B cell (primary cell): ENCODE measurements at regions not wholly inside any gene's neighbourhood (a gene's known extent, or its start where the extent isn't known, plus 50 kb on each side); places are given as distances from the start of the nearest gene placed in this dataset.

ENCODE experiments used
- ATAC-seq: fragments of 200-7000 bp; cut with Tn5 transposase; one replicate; pipeline ENCODE4 v1.10.0; 2021; ENCODE audit warnings: low read depth, mild to moderate bottlenecking, moderate number of reproducible peaks, moderate library complexity
- CTCF ChIA-PET: fragments of 350-600 bp; sonication (Branson Sonifier 250); formaldehyde crosslinking; loops from one replicate; lab custom pipeline; 2021; ENCODE audit warnings: antibody characterized with exemption, inconsistent platforms; lab: Charles Lee
- POLR2A ChIA-PET: fragments of 350-600 bp; sonication (Branson Sonifier 250); formaldehyde crosslinking; loops from one replicate; lab custom pipeline; 2021; ENCODE audit warnings: antibody characterized with exemption; lab: Charles Lee
- DNase-seq: peaks from one replicate; pipeline ENCODE4 v3.0.0; 2013
- H2AFZ ChIP-seq: 2 replicates; pipeline ENCODE4 v1.6.1; 2012; ENCODE audit warnings: mild to moderate bottlenecking, low read depth, low read length; ENCODE audit not compliant: insufficient read depth, poor library complexity, severe bottlenecking
- H3K27ac ChIP-seq, 2 donors: 1 replicate in 1 of 2; 2 replicates in 1 of 2; pipeline ENCODE4 v1.5.1; 2012 to 2013; ENCODE audit warnings: low read length in 2 of 2, mild to moderate bottlenecking in 2 of 2, moderate library complexity in 1 of 2
- H3K27me3 ChIP-seq, 4 experiments: fragments of 200-600 bp in 1 of 4; sonication (generic) in 1 of 4; replicated peaks in 1 of 4; 1 replicate in 2 of 4; 2 replicates in 2 of 4; pipeline versions ENCODE4 v1.6.1 to v1.7.0; 2013 to 2016; ENCODE audit warnings: low read length in 3 of 4, mild to moderate bottlenecking in 2 of 4, mixed read lengths in 1 of 4, moderate library complexity in 1 of 4; ENCODE audit not compliant: insufficient read depth in 4 of 4, control insufficient read depth in 3 of 4; ENCODE audit errors: control extremely low read depth in 1 of 4
- H3K36me3 ChIP-seq, 2 experiments: replicated peaks in 1 of 2; 1 replicate in 1 of 2; 2 replicates in 1 of 2; pipeline versions ENCODE4 v1.6.1 to v1.7.1; 2013; ENCODE audit warnings: low read length in 1 of 2; ENCODE audit not compliant: insufficient read depth in 2 of 2, control insufficient read depth in 1 of 2; ENCODE audit errors: control extremely low read depth in 1 of 2, extremely low read depth in 1 of 2
- H3K4me1 ChIP-seq, 2 donors: fragments of 200-600 bp in 1 of 2; sonication (generic) in 1 of 2; 1 replicate in 1 of 2; 2 replicates in 1 of 2; pipeline versions ENCODE4 v1.5.1 to v1.6.1; 2013 to 2017; ENCODE audit warnings: low read length in 2 of 2; ENCODE audit not compliant: control insufficient read depth in 2 of 2, insufficient read depth in 2 of 2
- H3K4me2 ChIP-seq: replicated peaks from 2 replicates; pipeline ENCODE3; 2012; ENCODE audit warnings: mild to moderate bottlenecking, low read depth, low read length; ENCODE audit not compliant: poor library complexity, severe bottlenecking
- H3K4me3 ChIP-seq, 5 experiments: fragments of 200-600 bp in 1 of 5; sonication (generic) in 1 of 5; 1 replicate in 3 of 5; 2 replicates in 2 of 5; pipeline versions ENCODE4 v1.5.1 to v1.7.0; 2011 to 2016; ENCODE audit warnings: low read length in 4 of 5, mild to moderate bottlenecking in 4 of 5, low read depth in 2 of 5, control low read depth in 1 of 5, moderate library complexity in 1 of 5; ENCODE audit not compliant: insufficient read depth in 1 of 5; ENCODE audit errors: control extremely low read depth in 1 of 5, extremely low read depth in 1 of 5
- H3K79me2 ChIP-seq: fragments of 200-600 bp; sonication (generic); one replicate; pipeline ENCODE4 v1.6.0; 2016; ENCODE audit warnings: low read length; ENCODE audit not compliant: control insufficient read depth, insufficient read depth
- H3K9ac ChIP-seq: fragments of 200-600 bp; sonication (generic); 2 replicates; pipeline ENCODE4 v1.6.1; 2017; ENCODE audit warnings: mild to moderate bottlenecking, low read length, moderate library complexity
- H3K9me3 ChIP-seq, 3 donors: one replicate each; pipeline versions ENCODE4 v1.6.1 to v1.7.1; 2013; ENCODE audit warnings: low read length in 2 of 3; ENCODE audit not compliant: control insufficient read depth in 2 of 3, insufficient read depth in 1 of 3; ENCODE audit errors: control extremely low read depth in 1 of 3
- H4K20me1 ChIP-seq: 2 replicates; pipeline ENCODE4 v1.6.0; 2012; ENCODE audit warnings: mild to moderate bottlenecking, low read length; ENCODE audit not compliant: insufficient read depth, control insufficient read depth, poor library complexity, severe bottlenecking
- H3K27ac Mint-ChIP-seq: one replicate; pipeline ENCODE4 v1.8.0; 2021; ENCODE audit warnings: mixed read lengths
- H3K27me3 Mint-ChIP-seq: one replicate; pipeline ENCODE4 v1.8.0; 2021; ENCODE audit warnings: mixed read lengths
- H3K4me1 Mint-ChIP-seq: one replicate; pipeline ENCODE4 v1.8.0; 2021; ENCODE audit warnings: mixed read lengths
- H3K4me3 Mint-ChIP-seq: one replicate; pipeline ENCODE4 v1.8.0; 2021; ENCODE audit warnings: mixed read lengths
- H3K9me3 Mint-ChIP-seq: one replicate; pipeline ENCODE4 v1.8.0; 2022; ENCODE audit warnings: mixed read lengths; ENCODE audit not compliant: insufficient read depth
- EZH2 ChIP-seq: IDR thresholded peaks from 2 replicates; pipeline ENCODE4 v1.6.1; 2012; ENCODE audit warnings: borderline replicate concordance, low read depth, mild to moderate bottlenecking, moderate library complexity, low read length; ENCODE audit not compliant: insufficient read depth, poor library complexity, severe bottlenecking
- WGBS: methylation state at CpG from one replicate; pipeline ENCODE4 v1.1.5; 2013; ENCODE audit warnings: missing lambda C conversion rate; ENCODE audit not compliant: insufficient coverage; 5-methylcytosine and 5-hydroxymethylcytosine counted together
- intact Hi-C: fragments of 100-400 bp; cut with micrococcal nuclease; formaldehyde crosslinking; loops from one replicate; pipeline ENCODE4 v1.10.0; 2022
- TF ChIP-seq, protein P1 (sequence below): fragments of 200-600 bp; IDR thresholded peaks from one replicate; pipeline ENCODE4 v1.8.0; 2022; ENCODE audit warnings: antibody characterized with exemption, mild to moderate bottlenecking

DNA sequence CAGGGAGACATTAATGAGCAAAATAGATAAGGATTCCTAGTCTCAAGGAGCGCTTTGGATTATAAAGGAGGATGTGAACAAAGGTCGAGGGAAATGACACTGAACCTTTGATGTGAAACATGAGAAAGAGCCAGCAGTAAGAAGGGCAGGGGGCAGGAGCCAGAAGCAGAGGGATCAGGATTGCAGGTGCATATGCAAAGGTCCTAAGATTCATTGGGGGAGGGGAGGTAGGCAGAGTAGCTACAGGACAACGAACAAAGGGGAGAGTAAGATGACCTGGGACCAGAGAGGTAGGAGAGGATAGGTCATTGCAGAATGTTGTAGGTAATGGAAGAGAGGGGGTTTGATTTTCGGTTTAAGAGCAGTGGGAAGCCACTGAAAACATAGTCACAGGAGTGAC, 129.2 kb upstream of the TRPM3 start:
- Histone ChIP-seq H3K79me2 (no peaks in the 10 kb centered on the region), H3K4me3 (no peak overlapping the region), H3K36me3 (no peaks in the 10 kb centered on the region), H3K4me1 (no peaks in the 10 kb centered on the region), H3K9ac (no peak overlapping the region), H3K9me3 (no peaks in the 10 kb centered on the region), H4K20me1 (no peaks in the 10 kb centered on the region), H3K27ac (no peak overlapping the region), H3K27me3 (no peaks in the 10 kb centered on the region), H3K4me2 (no peak overlapping the region), H2AFZ (no peak overlapping the region)
- DNase-seq, result no peak
- H3K27ac Mint-ChIP-seq, result no peak overlapping the region
- no peaks in the 10 kb centered on the region for H3K4me1 Mint-ChIP-seq
- no peaks in the 10 kb centered on the region for H3K9me3 Mint-ChIP-seq
- ATAC-seq, result no peak
- H3K27me3 Mint-ChIP-seq, result no peaks in the 10 kb centered on the region
- ChIA-PET CTCF (no interaction called here), POLR2A (no interaction called here)
- TF ChIP-seq, protein P1, sequence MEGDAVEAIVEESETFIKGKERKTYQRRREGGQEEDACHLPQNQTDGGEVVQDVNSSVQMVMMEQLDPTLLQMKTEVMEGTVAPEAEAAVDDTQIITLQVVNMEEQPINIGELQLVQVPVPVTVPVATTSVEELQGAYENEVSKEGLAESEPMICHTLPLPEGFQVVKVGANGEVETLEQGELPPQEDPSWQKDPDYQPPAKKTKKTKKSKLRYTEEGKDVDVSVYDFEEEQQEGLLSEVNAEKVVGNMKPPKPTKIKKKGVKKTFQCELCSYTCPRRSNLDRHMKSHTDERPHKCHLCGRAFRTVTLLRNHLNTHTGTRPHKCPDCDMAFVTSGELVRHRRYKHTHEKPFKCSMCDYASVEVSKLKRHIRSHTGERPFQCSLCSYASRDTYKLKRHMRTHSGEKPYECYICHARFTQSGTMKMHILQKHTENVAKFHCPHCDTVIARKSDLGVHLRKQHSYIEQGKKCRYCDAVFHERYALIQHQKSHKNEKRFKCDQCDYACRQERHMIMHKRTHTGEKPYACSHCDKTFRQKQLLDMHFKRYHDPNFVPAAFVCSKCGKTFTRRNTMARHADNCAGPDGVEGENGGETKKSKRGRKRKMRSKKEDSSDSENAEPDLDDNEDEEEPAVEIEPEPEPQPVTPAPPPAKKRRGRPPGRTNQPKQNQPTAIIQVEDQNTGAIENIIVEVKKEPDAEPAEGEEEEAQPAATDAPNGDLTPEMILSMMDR, result no peak
- TF ChIP-seq EZH2, result no peak
- intact Hi-C loops, result no loop called here
- WGBS, result 74% methylated on average over 4 of the region's 4 CpGs
- no peak overlapping the region for H3K4me3 Mint-ChIP-seq

DNA sequence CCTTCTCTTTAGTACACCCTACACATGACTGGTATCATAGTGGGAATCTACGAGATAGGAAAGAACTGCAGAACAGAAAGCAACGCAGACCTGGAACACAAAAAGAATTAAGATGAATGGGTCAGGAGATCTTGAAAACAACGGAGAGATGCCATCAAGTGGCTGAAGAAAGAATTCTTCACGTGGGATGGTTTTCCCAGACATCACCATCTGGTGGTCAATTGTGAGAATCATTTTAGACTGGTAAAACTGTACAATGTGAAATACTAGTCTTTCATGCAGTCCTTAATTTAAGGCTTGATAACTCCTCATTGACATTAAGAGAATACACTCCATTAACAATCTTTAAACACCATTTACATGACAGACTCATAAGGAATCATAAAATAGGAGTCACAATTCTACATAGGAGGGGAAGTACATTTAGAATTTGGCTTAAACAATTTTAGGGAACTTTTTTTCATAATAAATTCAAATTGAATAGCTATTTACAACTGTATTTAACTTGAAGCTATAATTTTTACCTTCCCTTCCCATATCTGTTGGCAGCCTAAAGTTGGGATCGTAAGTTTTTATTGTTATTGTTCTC, 128.4 kb upstream of the TRPM3 start:
- no peaks in the 10 kb centered on the region for H3K79me2 ChIP-seq
- Mint-ChIP-seq H3K27me3 (peaks cover 1% of the 10 kb centered on the region), H3K4me1 (no peaks in the 10 kb centered on the region), H3K9me3 (no peaks in the 10 kb centered on the region), H3K4me3 (no peak overlapping the region), H3K27ac (no peak overlapping the region)
- H3K9ac ChIP-seq, result no peak overlapping the region
- no peak overlapping the region for H3K27ac ChIP-seq
- CTCF ChIA-PET, result interaction anchor here (1.1 kb wide), 1 partner anchor 1828 kb away, joined by 3 read pairs; no protein-coding TSS in a partner anchor
- ATAC-seq, result no peak
- 0% methylated on average over 3 of the region's 5 CpGs for WGBS
- H3K4me2 ChIP-seq, result no peak overlapping the region
- DNase-seq, result peak; percentile 9
- no peaks in the 10 kb centered on the region for H3K4me1 ChIP-seq
- H4K20me1 ChIP-seq, result no peaks in the 10 kb centered on the region
- H3K36me3 ChIP-seq, result no peaks in the 10 kb centered on the region
- TF ChIP-seq, protein P1, result peak; percentile 23
- no peak for TF ChIP-seq EZH2
- H2AFZ ChIP-seq, result no peak overlapping the region
- intact Hi-C loops, result no loop called here
- POLR2A ChIA-PET, result no interaction called here
- H3K9me3 ChIP-seq, result no peaks in the 10 kb centered on the region
- no peak overlapping the region for H3K4me3 ChIP-seq
- H3K27me3 ChIP-seq, result no peaks in the 10 kb centered on the region
